AG20443 (cell line): ENCODE measurements at regions not wholly inside any gene's neighbourhood (a gene's known extent, or its start where the extent isn't known, plus 50 kb on each side); places are given as distances from the start of the nearest gene placed in this dataset.
"Not testable (repeated sequence)": the region's sequence is repeated elsewhere in the genome, so short reads cannot be mapped to it uniquely, and the experiment has no call there.

Source experiments
- DNase-seq: peaks from one replicate; pipeline ENCODE4 v3.0.0; 2012; ENCODE audit warnings: low spot score, mixed read lengths

DNA sequence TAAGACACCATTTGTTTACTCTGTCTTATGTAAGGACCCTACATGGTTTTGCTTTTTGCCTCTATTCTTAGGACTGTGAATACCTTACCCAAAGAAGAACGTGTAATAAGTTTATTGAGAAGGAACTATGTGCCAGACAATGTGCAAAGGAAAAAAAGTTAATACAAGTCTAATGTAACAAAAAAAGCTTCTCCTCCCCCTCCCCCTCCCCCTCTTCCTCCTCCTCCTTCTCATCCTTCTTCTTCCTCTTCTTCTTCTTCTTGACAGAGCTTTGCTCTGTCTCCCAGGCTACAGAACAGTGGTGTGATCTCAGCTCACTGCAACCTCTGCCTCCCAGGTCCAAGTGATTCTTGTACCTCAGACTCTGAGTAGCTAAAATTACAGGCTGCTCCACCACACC lies 50.9 kb upstream of the MITF start:
- DNase-seq, result no peak

DNA sequence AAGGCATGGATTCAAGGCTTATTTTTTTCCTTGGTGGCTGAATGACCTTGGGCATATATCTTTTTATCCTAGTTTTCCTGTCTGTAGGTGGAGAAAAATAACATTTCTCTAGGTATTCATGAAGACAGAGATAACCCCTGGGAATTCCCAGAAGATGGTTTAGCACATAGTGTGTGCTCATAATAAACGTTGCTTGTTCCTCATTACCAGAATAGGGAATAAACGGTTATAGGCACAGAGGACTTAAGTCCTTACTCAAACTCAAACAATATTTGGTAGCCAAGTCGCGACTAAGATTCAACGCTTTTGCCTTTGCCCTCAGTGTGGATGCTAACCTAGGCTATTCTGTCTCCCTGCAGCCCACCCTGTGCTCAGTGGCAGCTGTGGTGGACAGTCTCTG lies 51.6 kb upstream of the MITF start:
- no peak for DNase-seq

DNA sequence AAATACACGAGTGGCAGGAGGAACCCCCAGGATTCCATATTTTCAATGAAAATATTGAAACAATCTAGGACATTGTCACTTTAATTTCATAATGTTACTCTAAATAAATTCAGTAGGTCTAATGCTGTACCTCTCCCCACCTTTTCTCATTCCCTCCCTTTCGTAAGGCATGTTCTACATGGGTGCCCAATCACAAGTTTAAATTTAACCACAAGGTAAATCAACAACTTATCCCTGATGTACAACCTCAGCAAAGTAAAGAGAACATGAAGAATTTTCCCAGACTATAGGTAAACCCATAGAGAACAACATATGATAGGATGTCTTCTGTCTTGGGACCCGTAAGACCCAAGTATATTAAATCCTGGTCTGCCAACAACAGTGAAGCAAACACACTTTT lies 53.2 kb upstream of the MITF start:
- no peak for DNase-seq

DNA sequence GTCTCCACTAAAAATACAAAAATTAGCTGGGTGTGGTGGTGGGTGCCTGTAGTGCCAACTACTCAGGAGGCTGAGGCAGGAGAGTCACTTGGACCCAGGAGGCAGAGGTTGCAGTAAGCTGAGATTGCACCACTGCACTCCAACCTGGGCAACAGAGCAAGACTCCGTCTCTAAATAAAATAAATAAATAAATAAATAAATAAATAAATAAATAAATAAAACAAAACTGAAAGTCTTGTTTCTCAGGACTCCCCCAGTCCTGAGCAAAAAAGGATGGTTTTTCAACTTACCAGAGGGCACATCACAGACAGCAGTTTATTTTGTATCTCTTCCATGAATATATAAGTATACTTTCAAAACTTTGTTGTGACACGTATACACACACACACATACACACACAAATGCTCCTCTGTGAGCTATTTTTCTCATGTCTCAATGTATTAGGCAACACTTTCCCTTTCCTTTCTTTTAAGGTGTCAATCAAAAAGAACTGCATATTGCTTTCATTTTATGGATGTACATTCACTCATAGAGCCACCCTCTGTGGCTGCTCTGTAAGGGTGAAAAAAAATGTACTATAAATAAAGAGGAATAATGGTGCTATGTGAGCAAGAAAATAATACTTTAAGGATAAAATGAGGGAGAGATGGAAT lies 54.8 kb upstream of the MITF start:
- DNase-seq, result no peak

DNA sequence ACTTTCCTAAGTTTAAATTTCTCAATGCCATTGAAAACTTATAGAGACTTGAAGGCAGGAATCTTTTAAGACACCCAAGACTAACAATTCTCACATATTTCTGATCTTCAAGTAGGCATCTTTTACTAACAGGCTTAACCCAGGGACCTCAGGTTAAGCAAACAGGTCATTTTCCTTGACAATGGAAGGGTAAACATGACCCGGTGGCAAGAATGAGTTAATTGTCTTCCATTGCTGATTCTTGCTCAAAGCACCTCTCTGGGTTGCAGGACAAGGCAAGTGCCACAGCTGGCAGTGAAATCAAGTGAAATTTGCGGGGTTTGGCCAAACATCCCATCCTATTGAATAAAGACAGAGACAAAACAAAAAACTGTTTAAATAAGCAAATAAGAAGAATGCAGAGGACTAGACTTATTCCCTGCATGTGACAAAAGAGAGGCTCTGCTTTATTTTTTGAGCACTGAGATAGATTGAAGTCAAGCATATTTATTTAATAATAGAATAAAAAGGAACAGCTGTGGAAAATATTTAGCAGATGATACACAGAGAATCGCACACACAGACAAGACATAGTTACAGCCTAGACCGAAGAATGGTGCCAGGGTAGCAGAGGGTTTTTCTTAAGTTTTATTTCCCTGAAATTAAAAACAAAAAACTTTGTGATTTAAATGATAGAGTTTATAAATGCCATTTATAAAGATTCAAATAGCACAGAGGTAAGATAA lies 56.0 kb upstream of the MITF start:
- DNase-seq, result no peak

DNA sequence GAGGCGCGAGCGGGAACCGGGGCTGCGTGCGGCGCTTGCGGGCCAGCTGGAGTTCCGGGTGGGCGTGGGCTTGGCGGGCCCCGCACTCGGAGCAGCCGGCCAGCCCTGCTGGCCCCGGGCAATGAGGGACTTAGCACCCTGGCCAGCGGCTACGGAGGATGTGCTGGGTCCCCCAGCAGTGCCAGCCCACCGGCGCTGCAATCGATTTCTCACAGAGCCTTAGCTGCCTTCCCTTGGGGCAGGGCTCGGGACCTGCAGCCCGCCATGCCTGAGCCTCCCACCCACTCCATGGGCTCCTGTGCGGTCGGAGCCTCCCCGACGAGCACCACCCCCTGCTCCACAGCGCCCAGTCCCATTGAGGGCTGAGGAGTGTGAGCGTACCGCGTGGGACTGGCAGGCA lies 61.8 kb upstream of the MITF start:
- not testable (repeated sequence) for DNase-seq

DNA sequence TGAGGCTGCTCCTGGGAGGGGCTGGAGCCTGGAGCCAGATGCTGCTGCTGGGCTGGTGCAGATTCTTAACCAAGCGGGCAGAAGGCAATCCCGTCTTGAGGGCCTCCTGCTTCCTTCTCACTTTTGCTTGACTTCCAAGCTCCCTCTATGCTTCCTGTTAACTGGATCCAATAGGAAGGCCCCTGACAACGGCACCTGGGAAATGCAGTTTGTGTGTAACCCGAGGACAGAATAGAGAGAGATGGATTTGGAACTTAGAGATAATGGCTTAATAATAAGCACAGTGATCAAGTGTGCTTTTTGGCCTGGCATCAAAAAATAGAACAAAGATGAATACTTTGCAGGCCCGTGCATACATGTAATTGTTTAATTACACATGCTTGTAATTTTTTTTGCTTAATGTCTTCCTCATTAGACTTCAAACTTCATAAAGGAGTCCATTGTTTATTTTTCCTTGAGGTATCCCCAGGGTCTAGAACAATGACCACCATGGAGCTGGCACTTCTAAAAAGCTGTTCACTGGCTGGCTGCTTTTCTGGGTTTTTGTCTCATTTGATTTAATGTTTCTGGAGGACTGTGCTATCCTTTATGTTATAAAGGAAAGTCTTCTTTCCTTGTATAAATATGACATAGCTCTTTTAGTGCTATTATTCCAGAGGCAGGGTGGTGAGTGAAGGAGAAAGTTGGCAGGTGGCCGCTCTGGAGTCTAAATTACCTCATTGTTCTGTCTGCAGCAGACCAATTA lies 63.3 kb upstream of the MITF start:
- no peak for DNase-seq

DNA sequence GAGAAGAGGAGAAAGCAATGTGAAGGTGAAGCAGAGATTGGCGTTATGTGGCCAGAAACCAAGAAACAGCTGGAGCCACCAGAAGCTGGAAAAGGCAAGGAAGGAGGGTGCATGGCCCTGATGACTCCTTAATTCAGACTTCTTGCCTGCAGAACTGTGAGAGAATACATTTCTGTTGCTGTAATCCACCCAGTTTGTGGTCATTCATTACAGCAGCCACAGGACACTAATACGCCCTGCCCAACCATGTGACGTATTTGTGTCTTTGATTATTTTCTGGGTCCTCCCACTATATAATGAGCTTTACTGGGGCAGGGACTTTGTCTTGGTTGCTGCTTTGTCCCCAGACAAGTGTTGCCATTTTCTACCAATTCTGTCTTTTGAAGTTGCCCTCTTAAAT lies 64.5 kb upstream of the MITF start:
- no peak for DNase-seq

DNA sequence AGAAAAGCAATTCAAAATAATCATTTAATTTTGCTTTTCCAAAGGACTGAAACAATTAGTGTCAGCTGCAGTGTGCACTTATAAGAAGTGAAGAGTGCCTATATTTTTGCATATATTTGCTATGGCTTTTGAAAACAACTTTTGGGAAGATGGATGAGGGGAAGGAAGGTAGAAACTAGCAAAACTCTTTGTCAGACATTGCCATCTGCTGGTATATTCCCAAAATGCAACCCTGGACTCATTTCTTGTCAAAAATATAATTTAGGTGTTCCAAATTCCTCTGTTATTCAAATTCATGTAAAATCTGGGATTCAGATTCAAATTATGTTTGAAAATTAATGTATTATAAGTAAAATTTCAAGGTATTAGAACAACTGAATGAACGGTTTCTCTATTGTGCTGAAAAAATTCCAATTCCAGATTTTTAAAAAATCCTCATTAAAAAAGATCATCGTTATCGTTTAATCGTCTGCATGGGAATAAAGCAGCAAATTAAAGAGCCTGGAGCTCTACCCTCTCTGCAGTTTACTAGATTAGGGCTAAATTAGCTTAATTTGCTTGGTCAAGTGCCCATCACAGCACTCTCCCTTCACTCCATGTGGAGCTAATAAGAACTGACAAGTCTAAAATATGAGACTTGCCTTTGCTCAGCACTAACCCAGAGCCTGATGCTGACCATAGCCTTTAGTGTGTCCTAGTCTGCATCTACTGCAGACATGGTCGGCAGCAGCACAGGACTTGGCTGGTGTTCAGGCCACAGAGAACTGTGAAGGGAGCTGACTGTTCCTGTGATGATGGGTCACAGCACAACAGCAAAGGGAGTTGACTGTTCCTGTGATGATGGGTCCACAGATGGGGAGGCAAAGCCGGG lies 67.9 kb upstream of the MITF start:
- peak; percentile 53 for DNase-seq

DNA sequence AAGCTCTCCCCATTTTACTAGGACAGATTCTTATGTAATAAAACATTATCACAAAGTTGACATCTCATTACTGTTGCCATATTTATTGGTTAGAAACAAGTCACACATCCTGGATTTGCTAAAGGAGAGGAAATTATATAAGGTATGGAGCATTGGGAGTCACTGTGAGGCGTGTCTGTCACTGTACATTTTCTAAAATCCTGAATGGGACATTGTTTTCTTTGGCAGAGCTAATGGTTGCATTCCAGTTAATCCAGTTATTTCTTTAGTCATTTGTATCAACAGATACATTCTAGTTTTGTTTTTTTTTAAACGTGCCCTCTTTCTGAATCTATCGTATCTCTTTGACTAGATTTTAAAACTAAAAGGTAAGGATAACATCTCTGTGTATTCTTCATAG lies 70.2 kb upstream of the MITF start:
- DNase-seq, result no peak

DNA sequence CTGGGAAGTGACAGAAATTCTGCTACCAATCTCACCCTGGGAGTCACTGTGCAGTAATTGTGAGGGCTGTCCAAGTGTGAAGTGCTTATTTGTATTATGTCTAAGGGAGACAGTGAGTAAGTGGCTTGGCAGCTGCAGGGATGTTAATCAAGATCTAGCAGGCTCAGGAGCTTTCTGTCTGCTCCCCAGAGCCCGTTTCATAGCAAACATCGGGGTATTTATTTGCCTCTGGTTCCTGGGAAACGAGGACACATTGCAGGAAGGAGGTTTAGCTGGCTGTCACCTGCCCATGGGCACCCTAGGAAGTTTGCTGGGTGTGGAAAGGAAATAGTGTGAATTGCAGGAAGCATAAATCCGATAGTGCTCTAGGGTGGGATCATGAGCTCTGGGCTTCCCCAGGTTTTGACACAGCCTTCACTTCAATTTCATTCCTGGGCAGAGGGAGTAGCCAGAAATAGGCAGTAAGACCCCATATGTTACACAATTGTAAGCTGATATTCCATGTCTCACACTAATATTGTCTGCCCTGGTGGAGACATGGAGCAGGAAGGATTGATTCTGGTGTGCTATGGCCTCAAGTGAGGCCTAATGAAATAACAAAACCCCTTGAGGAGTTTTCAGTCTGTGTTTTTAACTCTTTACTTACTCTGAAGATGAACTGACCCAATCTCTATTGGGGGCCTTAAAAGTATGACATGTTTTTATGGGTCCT lies 74.1 kb upstream of the MITF start:
- no peak for DNase-seq

DNA sequence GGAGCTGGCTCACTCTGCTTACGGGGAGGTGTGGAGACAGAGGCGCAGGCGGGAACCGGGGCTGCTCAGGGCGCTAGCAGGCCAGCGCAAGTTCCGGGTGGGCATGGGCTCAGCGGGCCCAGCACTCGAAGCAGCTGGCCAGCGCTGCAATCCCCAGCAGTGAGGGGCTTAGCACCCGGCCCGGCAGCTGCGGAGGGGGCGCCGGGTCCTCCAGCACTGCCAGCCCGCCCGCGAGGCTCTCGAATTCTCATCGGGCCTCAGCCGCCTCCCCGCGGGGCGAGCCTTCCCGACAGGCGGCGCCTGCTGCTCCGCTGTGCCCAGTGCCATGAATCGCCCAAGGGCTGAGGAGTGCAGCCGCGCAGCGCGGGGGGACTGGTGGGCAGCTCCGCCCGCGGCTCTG lies 78.6 kb upstream of the MITF start:
- no peak for DNase-seq

DNA sequence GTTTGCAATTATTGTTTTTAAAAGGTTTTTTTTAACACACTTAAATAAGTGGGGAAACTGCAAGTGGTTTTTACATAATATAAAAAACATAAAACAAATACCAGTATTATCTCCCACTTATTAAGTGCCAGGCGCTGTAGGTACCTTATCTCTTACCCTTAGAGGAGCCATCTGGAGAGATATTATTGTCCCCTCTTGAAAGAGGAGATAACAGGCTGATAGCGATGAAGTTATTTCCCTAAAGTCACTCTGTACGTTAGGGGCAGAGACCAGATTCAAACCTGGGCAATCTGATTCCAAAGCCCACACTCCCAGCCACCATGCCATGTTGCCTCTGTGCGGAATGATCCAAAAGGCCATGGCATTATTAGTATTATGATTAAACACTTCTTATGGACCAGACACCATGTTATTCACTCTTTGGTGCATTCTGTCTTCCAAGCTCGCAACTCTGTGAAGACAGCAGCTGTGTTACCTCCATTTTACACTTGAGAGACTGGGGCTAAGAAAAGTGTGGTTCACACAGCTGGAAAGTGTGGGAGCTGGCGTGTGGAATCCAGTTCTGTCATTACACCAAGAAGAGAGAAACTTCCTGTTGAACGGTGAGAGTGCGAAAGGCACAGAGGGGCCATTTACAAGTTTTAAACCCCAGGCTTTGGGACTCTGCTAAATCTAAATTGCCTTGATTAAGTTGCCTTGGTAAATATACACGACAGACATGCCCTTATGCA lies 79.9 kb upstream of the MITF start:
- DNase-seq, result no peak

DNA sequence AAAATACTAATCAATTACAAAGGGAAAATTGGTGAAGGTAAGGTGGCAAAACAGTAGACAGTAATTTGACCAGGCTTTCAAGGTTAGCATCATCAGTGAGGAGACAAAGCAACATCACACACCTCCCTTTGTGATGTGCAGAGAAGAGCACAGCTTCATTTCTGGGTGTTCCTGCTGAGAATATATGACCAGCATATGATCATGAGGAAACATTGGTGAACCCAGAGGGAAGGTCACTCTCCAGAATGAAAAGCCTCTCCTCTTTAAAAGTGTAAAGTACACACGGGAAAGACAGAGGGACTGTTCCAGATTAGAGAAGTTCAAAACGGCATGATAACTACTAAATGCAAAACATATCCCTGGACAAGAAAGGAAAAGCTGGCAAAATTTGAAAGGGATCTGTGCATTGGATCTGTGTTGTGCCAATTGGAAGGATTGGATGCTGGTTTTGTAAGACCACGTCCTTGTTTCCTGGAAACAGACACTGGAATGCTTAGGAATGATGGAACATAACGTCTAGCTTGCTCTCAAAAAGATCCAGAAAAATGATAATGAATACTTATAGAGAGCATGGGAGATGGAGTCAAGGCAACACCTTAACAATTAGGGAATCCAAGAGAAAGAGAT lies 80.6 kb upstream of the MITF start:
- no peak for DNase-seq

DNA sequence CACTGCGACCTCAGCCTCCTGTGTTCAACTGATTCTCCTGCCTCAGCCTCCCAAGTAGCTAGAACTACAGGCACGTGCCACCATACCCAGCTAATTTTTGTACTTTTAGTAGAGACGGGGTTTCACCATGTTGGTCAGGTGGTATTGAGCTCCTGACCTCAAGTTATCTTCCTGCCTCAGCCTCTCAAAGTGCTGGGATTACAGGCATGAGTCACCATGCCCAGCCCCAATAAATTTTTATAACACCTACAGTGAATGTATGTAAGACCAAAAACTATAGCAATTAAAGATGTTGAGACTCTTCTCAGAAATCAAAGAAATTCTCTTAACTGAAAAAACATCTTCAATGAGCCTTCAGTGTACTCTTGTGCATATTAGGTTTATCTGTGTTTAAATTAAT lies 82.2 kb upstream of the MITF start:
- not testable (repeated sequence) for DNase-seq

DNA sequence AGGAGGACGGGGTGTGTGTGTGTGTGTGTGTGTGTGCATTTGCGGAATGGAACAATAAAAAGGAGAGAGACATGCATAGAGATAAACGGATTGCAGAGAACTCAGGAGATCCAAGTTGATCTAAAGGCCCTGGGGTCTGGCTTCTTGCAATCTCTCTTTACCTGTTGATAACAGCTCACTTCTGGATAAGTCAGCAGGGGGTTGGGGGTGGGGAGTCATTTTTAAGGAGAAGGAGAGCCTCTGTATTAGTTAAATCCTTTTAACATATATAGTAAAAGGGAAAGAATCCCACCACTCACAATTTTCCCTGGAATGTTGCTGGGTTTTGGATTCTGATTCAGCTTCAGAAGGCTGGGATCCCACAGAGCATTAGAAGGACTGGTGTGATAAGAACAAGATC lies 87.5 kb upstream of the MITF start:
- DNase-seq, result no peak

DNA sequence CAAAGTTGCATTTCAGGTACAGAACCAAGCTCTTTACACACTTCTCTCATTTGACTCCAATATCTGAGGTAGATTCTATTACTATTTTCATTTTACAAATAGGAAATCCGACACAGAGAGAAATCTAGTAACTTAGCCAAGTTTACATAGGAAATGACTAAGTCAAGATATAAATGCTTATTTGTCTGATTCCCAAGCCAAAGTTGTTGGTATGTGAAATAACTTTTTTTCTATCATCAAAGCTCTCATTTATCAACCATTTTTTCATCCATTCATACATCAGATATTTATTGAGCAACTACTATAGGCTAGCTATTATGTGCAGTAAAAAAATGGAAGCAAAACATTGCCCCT lies 89.2 kb upstream of the MITF start:
- DNase-seq, result no peak

DNA sequence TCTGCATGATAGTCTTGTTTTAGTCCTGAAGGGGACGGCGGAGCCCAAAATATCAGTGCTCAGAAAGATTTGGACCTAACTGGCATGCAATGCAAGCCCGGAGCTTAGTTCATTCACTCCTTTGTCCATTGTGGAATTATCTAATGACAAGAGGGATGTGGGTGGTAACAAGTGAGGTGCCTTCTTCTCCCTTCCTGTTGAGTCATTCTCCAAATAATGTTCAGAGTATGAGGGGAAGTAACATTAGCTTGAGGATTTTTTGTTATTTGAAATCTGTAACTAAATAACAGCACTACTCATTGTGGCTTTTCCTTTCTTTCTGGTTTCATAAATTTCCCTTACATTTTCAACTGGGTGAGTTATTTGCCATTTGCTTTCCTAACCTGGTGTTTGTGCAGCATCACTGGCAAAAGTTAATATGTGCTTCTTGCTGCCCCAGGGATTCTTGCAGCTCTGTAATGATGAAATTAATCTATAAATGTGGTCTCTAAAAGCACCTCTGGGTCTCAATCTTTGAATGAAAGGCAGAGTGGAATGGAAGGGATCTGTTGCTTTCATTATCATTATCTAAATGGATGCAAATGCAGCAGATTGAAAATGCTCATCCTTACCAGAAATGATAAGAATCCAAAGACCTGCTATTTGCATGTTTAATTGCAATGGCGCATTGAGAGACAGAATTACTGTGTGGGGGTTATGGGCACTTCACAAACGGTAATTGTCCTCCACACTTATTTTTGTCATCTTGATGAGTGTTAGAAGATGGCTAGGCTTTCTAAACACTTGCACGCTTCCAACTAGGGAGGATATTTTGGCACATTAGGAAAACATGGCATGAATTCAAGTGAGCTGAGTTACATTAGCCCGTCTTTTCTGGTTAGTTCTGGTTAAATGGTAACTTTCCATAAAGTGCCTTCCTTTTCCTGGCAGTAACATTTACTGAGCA lies 89.9 kb upstream of the MITF start:
- no peak for DNase-seq

DNA sequence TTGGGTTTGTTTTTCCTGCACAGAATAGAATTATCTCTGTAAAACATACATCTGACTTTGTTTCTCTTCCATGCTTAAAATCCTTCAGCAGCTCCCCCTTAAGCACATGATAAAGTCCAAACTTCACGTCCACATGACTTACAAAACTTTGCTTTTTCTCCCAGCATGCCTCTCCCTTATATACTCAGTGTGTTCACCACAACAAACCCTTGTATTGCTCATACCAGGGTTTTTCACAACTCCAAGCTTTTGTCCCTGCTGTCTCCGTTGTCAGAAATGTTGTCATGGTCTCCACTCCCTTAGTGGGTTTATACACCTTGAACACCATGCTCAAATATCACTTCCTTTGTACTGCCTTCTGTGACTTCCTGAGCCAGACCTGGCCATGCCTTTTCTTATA lies 91.1 kb upstream of the MITF start:
- no peak for DNase-seq
